ENCODE measurements at regions not wholly inside any gene's neighbourhood (a gene's known extent, or its start where the extent isn't known, plus 50 kb on each side); places are given as distances from the start of the nearest gene placed in this dataset.
"Not testable (repeated sequence)": the region's sequence is repeated elsewhere in the genome, so short reads cannot be mapped to it uniquely, and the experiment has no call there.

GRCh38 chr2:37795456-37795855 lies 124.0 kb upstream of the CDC42EP3 start:
- no peak overlapping the region for H3K27ac Mint-ChIP-seq
- no peaks in the 10 kb centered on the region for H3K36me3 Mint-ChIP-seq (ENCODE audit: low read depth)
- peaks cover 34% of the 10 kb centered on the region for H3K4me1 Mint-ChIP-seq (ENCODE audit: low read depth)
- intact Hi-C loops (cut with micrococcal nuclease): no loop called here
- no peaks in the 10 kb centered on the region for H3K9me3 Mint-ChIP-seq
- no peak overlapping the region for H3K4me3 Mint-ChIP-seq
- H3K27me3 Mint-ChIP-seq: no peaks in the 10 kb centered on the region

DNA sequence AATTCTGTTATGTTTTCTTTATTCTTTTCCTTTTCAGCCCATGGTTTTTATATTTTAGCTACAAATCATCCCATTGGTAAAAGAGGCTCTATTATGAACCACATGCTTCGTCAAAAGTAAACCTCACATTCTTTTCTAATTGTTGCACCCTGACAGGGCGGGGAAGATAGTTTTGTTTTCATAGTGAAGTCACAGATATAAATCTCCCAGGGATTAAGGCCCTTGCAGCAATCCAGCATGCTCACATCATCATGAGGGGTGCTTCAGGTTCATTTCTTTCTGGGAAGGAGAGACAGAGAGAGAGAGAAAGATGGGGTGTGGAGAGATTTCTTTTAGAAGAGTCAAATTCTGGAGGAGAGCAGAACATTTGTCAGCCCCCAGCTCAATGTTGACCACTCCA lies 124.5 kb upstream of the CDC42EP3 start:
- Mint-ChIP-seq H3K4me1 (ENCODE audit: low read depth) (peaks cover 34% of the 10 kb centered on the region), H3K27me3 (no peaks in the 10 kb centered on the region), H3K27ac (no peak overlapping the region), H3K36me3 (ENCODE audit: low read depth) (no peaks in the 10 kb centered on the region), H3K9me3 (no peaks in the 10 kb centered on the region), H3K4me3 (no peak overlapping the region)
- intact Hi-C loops (cut with micrococcal nuclease): no loop called here

GRCh38 chr2:37796481-37796880 lies 125.0 kb upstream of the CDC42EP3 start:
- H3K27ac Mint-ChIP-seq: no peak overlapping the region
- peaks cover 34% of the 10 kb centered on the region for H3K4me1 Mint-ChIP-seq (ENCODE audit: low read depth)
- H3K27me3 Mint-ChIP-seq: no peaks in the 10 kb centered on the region
- intact Hi-C loops (cut with micrococcal nuclease): no loop called here
- no peaks in the 10 kb centered on the region for H3K9me3 Mint-ChIP-seq
- H3K4me3 Mint-ChIP-seq: no peak overlapping the region
- H3K36me3 Mint-ChIP-seq (ENCODE audit: low read depth): no peaks in the 10 kb centered on the region

- no peaks in the 10 kb centered on the region for H3K36me3 Mint-ChIP-seq (ENCODE audit: low read depth)
- no peak overlapping the region for H3K27ac Mint-ChIP-seq
- peaks cover 34% of the 10 kb centered on the region for H3K4me1 Mint-ChIP-seq (ENCODE audit: low read depth)
- H3K4me3 Mint-ChIP-seq: no peak overlapping the region
- no peaks in the 10 kb centered on the region for H3K9me3 Mint-ChIP-seq
- H3K27me3 Mint-ChIP-seq: no peaks in the 10 kb centered on the region
- intact Hi-C loops (cut with micrococcal nuclease): no loop called here
Measured at GRCh38 chr2:37797081-37797480, 125.6 kb upstream of the CDC42EP3 start.

DNA sequence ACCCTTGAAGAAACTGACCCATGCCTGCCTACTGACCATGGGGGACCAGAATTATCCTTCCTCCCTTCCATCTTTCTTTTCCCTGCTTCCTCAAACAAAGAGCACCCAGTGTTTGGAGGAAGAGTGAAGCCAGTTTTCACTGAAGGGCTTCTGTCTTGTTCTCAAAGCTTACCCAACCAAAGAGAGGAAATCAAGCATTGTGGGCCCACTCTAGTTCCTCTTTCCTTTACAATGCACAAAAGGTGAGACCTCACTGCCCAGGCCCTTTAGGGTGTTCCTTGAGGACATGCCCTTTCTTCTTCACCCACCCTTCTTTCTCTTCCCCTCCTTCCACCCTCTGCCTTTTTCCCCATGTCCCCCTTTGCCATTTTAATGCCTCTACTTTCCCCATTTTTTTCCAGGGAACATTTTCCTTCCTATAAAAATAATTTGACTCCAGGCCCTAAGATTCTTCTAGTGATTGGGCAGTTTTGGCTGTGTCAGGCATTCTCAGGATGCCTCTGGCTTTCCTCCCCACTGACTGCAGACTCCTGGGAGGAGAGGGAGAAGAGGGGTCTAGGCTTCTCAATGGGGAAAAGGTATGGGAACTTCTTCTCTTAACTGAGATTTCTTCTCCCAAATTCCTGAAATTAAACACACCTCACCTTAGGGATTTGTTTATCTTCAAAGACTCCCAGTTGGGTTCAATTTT lies 126.6 kb upstream of the RMDN2 start:
- Mint-ChIP-seq H3K36me3 (ENCODE audit: low read depth) (no peaks in the 10 kb centered on the region), H3K4me3 (no peak overlapping the region), H3K9me3 (no peaks in the 10 kb centered on the region), H3K27ac (peak overlapping the region; percentile 37), H3K4me1 (ENCODE audit: low read depth) (peaks cover 28% of the 10 kb centered on the region), H3K27me3 (no peaks in the 10 kb centered on the region)
- intact Hi-C loops (cut with micrococcal nuclease): no loop called here

- Mint-ChIP-seq H3K27me3 (no peaks in the 10 kb centered on the region), H3K36me3 (ENCODE audit: low read depth) (no peaks in the 10 kb centered on the region), H3K9me3 (no peaks in the 10 kb centered on the region), H3K4me1 (ENCODE audit: low read depth) (peaks cover 22% of the 10 kb centered on the region), H3K27ac (no peak overlapping the region), H3K4me3 (no peak overlapping the region)
- intact Hi-C loops (cut with micrococcal nuclease): no loop called here
Measured at GRCh38 chr2:37800176-37800858, 124.8 kb upstream of the RMDN2 start.

GRCh38 chr2:37802211-37802752 lies 122.8 kb upstream of the RMDN2 start:
- Mint-ChIP-seq H3K4me3 (no peak overlapping the region), H3K9me3 (peaks cover 14% of the 10 kb centered on the region), H3K36me3 (ENCODE audit: low read depth) (no peaks in the 10 kb centered on the region), H3K27me3 (no peaks in the 10 kb centered on the region), H3K27ac (no peak overlapping the region), H3K4me1 (ENCODE audit: low read depth) (peaks cover 26% of the 10 kb centered on the region)
- intact Hi-C loops (cut with micrococcal nuclease): no loop called here

DNA sequence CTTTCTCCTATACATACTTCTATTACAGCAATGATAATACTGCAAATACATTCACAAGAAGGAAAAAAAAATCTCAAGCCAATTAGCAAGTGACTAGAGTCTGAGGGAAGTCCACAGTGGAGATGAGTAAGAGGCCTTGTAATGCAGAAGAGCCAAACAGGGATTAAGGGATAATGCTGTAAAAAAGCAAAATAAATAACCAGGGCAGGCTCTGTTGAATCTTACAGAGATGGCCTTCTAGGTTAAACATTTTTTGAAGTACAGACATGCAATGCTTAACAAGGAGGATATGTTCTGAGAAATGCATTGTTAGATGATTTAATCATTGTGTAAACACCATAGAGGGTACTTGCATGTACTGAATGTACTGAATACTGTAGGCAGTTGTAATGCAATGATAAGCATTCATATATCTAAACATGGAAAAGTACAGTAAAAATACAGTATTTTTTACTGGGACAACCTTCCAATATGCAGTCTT lies 122.1 kb upstream of the RMDN2 start:
- H3K27me3 Mint-ChIP-seq: no peaks in the 10 kb centered on the region

DNA sequence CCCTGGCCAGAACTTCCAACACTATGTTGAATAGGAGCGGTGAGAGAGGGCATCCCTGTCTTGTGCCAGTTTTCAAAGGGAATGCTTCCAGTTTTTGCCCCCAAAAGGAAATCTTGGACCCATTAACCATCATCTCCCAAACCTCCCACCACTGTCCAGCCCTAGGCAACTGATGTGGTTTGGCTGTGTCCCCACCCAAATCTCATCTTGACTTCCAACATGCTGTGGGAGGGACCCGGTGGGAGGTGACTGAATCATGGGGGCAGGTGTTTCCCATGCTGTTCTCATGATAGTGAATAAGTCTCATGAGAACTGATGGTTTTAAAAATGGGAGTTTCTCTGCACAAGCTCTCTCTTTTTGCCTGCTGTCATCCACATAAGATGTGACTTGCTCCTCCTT lies 119.1 kb upstream of the RMDN2 start:
- H3K4me3 Mint-ChIP-seq; intact Hi-C loops (cut with micrococcal nuclease); H3K27ac Mint-ChIP-seq; H3K27me3 Mint-ChIP-seq; H3K36me3 Mint-ChIP-seq (ENCODE audit: low read depth): not testable (repeated sequence)
- peaks cover 24% of the 10 kb centered on the region for H3K4me1 Mint-ChIP-seq (ENCODE audit: low read depth)
- peaks cover 23% of the 10 kb centered on the region for H3K9me3 Mint-ChIP-seq

More for the DNA sequence above, 122.1 kb upstream of the RMDN2 start:
- Mint-ChIP-seq H3K4me1 (ENCODE audit: low read depth) (peaks cover 23% of the 10 kb centered on the region), H3K4me3 (no peak overlapping the region), H3K9me3 (peaks cover 15% of the 10 kb centered on the region), H3K36me3 (ENCODE audit: low read depth) (no peaks in the 10 kb centered on the region), H3K27ac (no peak overlapping the region)
- intact Hi-C loops (cut with micrococcal nuclease): no loop called here

DNA sequence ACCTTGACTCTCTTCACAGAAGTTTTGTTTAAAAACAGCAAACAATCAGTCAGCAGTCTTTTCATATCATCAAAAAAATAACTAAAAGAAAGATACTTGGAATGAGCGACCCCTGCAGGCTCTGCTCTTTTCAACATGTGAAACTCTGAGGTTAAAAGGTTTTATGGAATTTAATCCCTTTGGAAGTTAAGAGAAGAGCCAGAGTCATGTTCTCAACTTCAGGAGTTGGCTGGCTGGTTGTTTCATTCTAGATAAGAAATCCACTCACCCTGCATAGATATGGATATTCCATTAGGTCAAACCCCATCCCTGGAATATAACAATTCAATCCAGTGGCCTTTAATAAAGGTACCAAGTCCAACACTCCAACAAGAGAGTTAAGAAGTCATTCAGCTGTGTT lies 115.6 kb upstream of the RMDN2 start:
- peaks cover 23% of the 10 kb centered on the region for H3K9me3 Mint-ChIP-seq
- H3K27me3 Mint-ChIP-seq: no peaks in the 10 kb centered on the region
- H3K4me1 Mint-ChIP-seq (ENCODE audit: low read depth): peaks cover 20% of the 10 kb centered on the region
- no peak overlapping the region for H3K27ac Mint-ChIP-seq
- no peak overlapping the region for H3K4me3 Mint-ChIP-seq
- intact Hi-C loops (cut with micrococcal nuclease): loop anchor here (1.0 kb wide), 1 partner anchor 395 kb away; no protein-coding TSS in a partner anchor
- no peaks in the 10 kb centered on the region for H3K36me3 Mint-ChIP-seq (ENCODE audit: low read depth)

DNA sequence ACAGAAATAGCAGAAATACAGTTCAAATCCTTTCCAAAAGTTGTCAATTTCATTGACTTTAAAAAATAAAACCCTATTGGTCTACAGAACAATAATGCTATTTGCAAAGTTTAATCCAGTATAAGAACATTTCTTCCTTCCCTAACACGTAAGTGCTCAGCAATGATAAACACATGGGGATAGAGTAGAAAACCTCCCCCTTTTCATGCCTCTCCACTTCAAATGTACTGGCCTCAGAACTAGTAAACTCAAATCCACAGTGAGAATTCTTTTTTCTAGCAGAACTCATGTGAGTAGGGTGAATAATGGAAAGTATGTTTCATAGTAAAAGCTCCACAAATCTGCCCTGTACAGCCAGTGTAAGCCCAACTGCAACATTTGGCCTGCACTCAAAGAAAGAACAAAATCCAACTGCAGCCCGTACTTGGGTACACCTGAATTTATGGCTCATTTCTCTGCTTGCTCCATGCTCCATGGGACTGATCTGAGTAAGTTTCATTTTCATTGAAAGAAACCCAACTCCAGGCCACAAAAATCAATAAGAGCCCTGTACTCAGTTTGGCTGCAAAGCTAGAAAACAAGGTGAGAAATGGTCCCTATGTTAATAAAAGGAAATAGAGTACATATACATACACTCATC lies 115.0 kb upstream of the RMDN2 start:
- intact Hi-C loops (cut with micrococcal nuclease): loop anchor here (1.0 to 5.0 kb wide), 2 partner anchors 396 to 413 kb away; no protein-coding TSS in a partner anchor
- no peak overlapping the region for H3K27ac Mint-ChIP-seq

GRCh38 chr2:37812414-37812813 lies 112.7 kb upstream of the RMDN2 start:
- H3K4me1 Mint-ChIP-seq (ENCODE audit: low read depth): peaks cover 27% of the 10 kb centered on the region
- H3K27me3 Mint-ChIP-seq: no peaks in the 10 kb centered on the region
- no peaks in the 10 kb centered on the region for H3K36me3 Mint-ChIP-seq (ENCODE audit: low read depth)
- no peak overlapping the region for H3K4me3 Mint-ChIP-seq
- peaks cover 8% of the 10 kb centered on the region for H3K9me3 Mint-ChIP-seq
- intact Hi-C loops (cut with micrococcal nuclease): loop anchor here (5.0 kb wide), 1 partner anchor 415 kb away; no protein-coding TSS in a partner anchor
- no peak overlapping the region for H3K27ac Mint-ChIP-seq

More for the DNA sequence above, 115.0 kb upstream of the RMDN2 start:
- no peak overlapping the region for H3K4me3 Mint-ChIP-seq
- no peaks in the 10 kb centered on the region for H3K36me3 Mint-ChIP-seq (ENCODE audit: low read depth)
- H3K27me3 Mint-ChIP-seq: no peaks in the 10 kb centered on the region
- H3K9me3 Mint-ChIP-seq: peaks cover 23% of the 10 kb centered on the region
- H3K4me1 Mint-ChIP-seq (ENCODE audit: low read depth): peaks cover 20% of the 10 kb centered on the region

DNA sequence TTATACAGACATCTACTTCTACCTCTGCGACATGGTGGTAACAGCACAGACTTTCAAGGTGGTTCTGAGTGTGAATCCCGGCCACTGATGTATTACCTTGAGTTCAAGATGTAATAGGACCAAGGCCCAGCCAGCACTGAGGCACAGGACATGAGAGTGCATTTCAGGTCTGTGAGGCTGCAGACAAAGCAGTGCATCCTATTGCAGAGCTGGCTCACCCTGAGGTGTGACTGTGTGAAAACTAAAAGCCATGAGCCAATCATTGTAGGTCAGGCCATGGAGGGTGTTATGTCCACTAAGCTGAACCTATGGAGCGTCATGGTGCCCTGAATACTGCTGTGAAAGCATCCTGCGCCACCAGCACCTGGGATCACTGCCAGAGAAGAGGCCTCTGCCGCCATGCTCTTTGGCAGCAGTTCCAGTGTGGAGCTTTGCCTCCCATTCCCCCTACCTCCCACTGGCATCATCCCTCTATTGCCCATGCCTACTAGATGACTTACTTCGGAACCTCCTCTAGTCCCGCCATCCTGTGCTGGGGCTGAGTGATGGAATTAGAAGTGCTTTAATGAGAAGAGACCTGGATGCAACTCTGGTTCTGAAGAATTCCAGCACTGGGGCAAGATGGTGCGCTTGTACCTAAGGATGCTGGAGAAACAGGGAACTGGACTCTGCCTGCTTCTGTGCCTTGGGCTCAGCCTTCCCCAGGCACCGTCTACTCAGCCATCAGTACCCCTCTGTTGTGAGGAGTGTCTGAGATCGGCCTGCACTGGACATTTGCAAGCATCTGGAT lies 112.0 kb upstream of the RMDN2 start:
- Mint-ChIP-seq H3K9me3 (peaks cover 8% of the 10 kb centered on the region), H3K36me3 (ENCODE audit: low read depth) (no peaks in the 10 kb centered on the region), H3K27me3 (no peaks in the 10 kb centered on the region), H3K4me3 (no peak overlapping the region), H3K27ac (no peak overlapping the region), H3K4me1 (ENCODE audit: low read depth) (peaks cover 32% of the 10 kb centered on the region)
- intact Hi-C loops (cut with micrococcal nuclease): loop anchor here (5.0 kb wide), 1 partner anchor 416 kb away; no protein-coding TSS in a partner anchor
